ENCODE measurements at regions not wholly inside any gene's neighbourhood (a gene's known extent, or its start where the extent isn't known, plus 50 kb on each side); places are given as distances from the start of the nearest gene placed in this dataset.

GRCh38 chr1:167165219-167165618 is 55.5 kb upstream of the POU2F1 start:
- no peak overlapping the region for H2AFZ ChIP-seq
- no peak overlapping the region for H3K4me2 ChIP-seq
- DNase-seq (ENCODE audit: low spot score), result no peak
- WGBS (ENCODE audit: low lambda C conversion rate, missing lambda C conversion rate), result 83% methylated on average over 2 of the region's 2 CpGs
- H3K9me3 ChIP-seq (ENCODE audit: low read depth), result no peaks in the 10 kb centered on the region
- no peaks in the 10 kb centered on the region for H3K36me3 ChIP-seq (replicated peaks; ENCODE audit: insufficient read depth, low read depth)
- no peaks in the 10 kb centered on the region for H3K79me2 ChIP-seq
- H3K4me3 ChIP-seq, result no peak overlapping the region
- no peaks in the 10 kb centered on the region for H4K20me1 ChIP-seq (ENCODE audit: insufficient read depth, poor library complexity, severe bottlenecking)
- no peaks in the 10 kb centered on the region for H3K9me2 ChIP-seq (replicated peaks; ENCODE audit: insufficient read depth)
- H3K27me3 ChIP-seq, result no peaks in the 10 kb centered on the region
- H3K4me1 ChIP-seq (ENCODE audit: insufficient read depth), result peaks cover 32% of the 10 kb centered on the region
- no peak for TF ChIP-seq EZH2phosphoT487 (IDR thresholded peaks at IDR 0.05; ENCODE audit: low read depth, severe bottlenecking, unreplicated experiment)
- no peak for TF ChIP-seq CTCF (IDR thresholded peaks at IDR 0.05; ENCODE audit: poor library complexity)
- TF ChIP-seq EZH2 (IDR thresholded peaks at IDR 0.05; ENCODE audit: borderline replicate concordance), result no peak
- H3K27ac ChIP-seq, result no peak overlapping the region

GRCh38 chr1:167165948-167166689 is 54.6 kb upstream of the POU2F1 start:
- H3K36me3 ChIP-seq (replicated peaks; ENCODE audit: insufficient read depth, low read depth), result no peaks in the 10 kb centered on the region
- no peaks in the 10 kb centered on the region for H4K20me1 ChIP-seq (ENCODE audit: insufficient read depth, poor library complexity, severe bottlenecking)
- DNase-seq (ENCODE audit: low spot score), result peak; percentile 72
- peak overlapping the region; percentile 71 for H3K27ac ChIP-seq
- 8% methylated on average over 14 of the region's 14 CpGs for WGBS (ENCODE audit: low lambda C conversion rate, missing lambda C conversion rate)
- peaks cover 32% of the 10 kb centered on the region for H3K4me1 ChIP-seq (ENCODE audit: insufficient read depth)
- H3K4me2 ChIP-seq, result peak overlapping the region; percentile 66
- H3K9me2 ChIP-seq (replicated peaks; ENCODE audit: insufficient read depth), result no peaks in the 10 kb centered on the region
- no peak overlapping the region for H2AFZ ChIP-seq
- H3K4me3 ChIP-seq, result no peak overlapping the region
- no peaks in the 10 kb centered on the region for H3K79me2 ChIP-seq
- H3K9me3 ChIP-seq (ENCODE audit: low read depth), result no peaks in the 10 kb centered on the region
- H3K27me3 ChIP-seq, result no peaks in the 10 kb centered on the region
- TF ChIP-seq EZH2phosphoT487 (IDR thresholded peaks at IDR 0.05; ENCODE audit: low read depth, severe bottlenecking, unreplicated experiment) (peak; percentile 53), CTCF (IDR thresholded peaks at IDR 0.05; ENCODE audit: poor library complexity) (no peak)

GRCh38 chr1:167166690-167167075 is 54.0 kb upstream of the POU2F1 start:
- peaks cover 32% of the 10 kb centered on the region for H3K4me1 ChIP-seq (ENCODE audit: insufficient read depth)
- no peaks in the 10 kb centered on the region for H3K27me3 ChIP-seq
- H3K79me2 ChIP-seq, result no peaks in the 10 kb centered on the region
- peak overlapping the region; percentile 0 for H3K27ac ChIP-seq
- TF ChIP-seq CTCF (IDR thresholded peaks at IDR 0.05; ENCODE audit: poor library complexity), result no peak
- no peak for TF ChIP-seq EZH2 (IDR thresholded peaks at IDR 0.05; ENCODE audit: borderline replicate concordance)
- TF ChIP-seq EZH2phosphoT487 (IDR thresholded peaks at IDR 0.05; ENCODE audit: low read depth, severe bottlenecking, unreplicated experiment), result no peak
- no peak overlapping the region for H3K4me3 ChIP-seq
- 3% methylated on average over 1 of the region's 1 CpG for WGBS (ENCODE audit: low lambda C conversion rate, missing lambda C conversion rate)
- H3K36me3 ChIP-seq (replicated peaks; ENCODE audit: insufficient read depth, low read depth), result no peaks in the 10 kb centered on the region
- H3K4me2 ChIP-seq, result peak overlapping the region; percentile 66
- no peaks in the 10 kb centered on the region for H3K9me2 ChIP-seq (replicated peaks; ENCODE audit: insufficient read depth)
- no peak overlapping the region for H2AFZ ChIP-seq
- H3K9me3 ChIP-seq (ENCODE audit: low read depth), result no peaks in the 10 kb centered on the region
- DNase-seq (ENCODE audit: low spot score), result peak; percentile 14
- no peaks in the 10 kb centered on the region for H4K20me1 ChIP-seq (ENCODE audit: insufficient read depth, poor library complexity, severe bottlenecking)

Data from hepatocyte (in vitro differentiated cells).